GM19395 (cell line): ENCODE measurements at regions not wholly inside any gene's neighbourhood (a gene's known extent, or its start where the extent isn't known, plus 50 kb on each side); places are given as distances from the start of the nearest gene placed in this dataset.

Experiments used
- ATAC-seq: cut with Tn5 transposase; IDR thresholded peaks from one replicate; pipeline ENCODE4 v1.9.1; 2021; ENCODE audit warnings: mild to moderate bottlenecking, moderate library complexity; ENCODE audit not compliant: unreplicated experiment

DNA sequence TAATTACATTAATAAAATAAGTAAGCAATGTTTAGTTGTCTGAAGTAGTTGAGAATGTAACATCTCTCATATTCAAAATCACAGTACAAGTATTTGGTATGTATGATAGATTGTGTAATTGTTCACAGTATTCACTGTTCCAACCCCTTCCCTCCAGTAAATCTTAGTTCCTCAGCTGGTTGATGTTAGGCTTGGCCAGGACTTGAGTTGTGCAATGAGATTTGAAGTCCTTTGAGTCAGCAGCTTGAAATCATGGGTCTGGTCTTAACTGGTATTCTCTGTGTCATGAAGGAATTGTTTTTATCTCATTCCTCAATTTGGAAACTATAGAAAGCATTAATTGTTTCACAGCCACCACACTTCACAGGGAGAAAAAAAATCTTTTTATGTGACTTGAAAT is 477.1 kb downstream of the FSCB start:
- no peak for ATAC-seq

DNA sequence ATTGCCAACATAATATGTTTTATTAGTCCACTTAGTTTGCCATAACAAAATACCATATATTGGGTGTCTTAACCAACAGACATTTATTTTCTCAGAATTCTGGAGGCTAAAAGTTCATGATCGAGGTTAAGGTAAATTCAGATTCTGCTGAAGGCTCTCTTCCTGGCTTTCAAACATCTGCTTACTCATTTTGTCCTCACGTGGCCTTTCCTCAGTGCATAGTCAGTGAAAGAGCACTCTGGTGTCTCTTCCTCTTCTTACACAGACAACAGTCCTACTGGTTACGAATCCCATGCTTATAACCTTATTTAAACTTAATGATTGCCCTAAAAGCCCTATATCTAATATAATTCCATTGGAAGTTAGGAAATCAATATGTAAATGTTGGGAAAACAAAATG is 479.7 kb downstream of the FSCB start:
- no peak for ATAC-seq

DNA sequence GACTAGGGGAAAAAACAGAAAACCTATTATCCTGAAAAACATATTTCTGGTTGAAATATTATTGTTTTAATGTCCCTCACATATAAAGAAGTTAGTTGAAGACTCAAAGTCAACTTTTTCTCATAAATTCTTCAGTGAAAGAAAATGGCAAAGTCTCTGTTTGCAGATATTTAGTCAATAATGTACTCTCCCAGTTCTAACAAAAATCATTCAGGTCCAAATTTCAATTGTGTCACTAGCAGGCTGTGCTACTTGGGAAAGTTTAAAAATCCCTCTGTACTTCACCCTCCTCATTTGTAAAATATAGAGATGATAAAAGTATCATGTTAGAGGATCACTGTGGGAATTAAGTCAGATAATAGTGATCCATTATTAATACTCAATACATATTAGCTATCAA is 496.5 kb downstream of the FSCB start:
- no peak for ATAC-seq

DNA sequence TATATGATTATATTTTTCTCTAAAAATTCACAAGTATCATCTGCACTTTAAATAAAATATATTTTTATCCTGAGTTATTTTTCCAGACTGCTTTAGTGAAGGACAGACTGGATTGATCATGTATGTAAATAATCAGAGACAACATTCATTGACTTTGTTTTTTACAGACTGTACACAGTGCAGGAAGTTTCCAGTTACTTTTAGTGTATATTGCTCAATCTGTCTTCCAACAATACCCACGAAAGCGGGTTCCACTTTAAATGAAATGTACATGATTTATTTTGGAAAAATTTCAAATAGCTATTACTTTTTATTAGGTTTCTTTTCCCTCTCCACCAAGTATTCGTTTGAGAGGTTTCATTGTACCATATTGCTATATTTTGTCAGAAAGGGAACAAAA is 497.0 kb downstream of the FSCB start:
- ATAC-seq: no peak

DNA sequence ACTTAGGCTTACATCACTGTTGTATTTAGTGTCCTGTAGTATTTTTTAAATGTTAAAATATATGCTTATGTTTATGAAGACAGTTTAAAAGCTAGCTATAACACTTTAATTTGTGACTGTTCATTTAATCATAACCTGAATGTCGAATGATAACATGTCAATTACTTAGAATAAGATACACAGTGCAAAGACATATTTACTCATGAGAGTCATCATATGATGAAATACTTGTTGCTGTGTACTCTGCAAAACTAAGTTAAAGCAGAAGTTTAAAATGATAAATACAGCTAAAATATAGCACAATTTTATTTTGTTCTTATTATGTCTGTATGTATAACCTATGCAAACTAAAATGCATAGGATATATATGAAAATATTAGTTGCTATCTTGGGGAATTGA is 497.4 kb downstream of the FSCB start:
- no peak for ATAC-seq

DNA sequence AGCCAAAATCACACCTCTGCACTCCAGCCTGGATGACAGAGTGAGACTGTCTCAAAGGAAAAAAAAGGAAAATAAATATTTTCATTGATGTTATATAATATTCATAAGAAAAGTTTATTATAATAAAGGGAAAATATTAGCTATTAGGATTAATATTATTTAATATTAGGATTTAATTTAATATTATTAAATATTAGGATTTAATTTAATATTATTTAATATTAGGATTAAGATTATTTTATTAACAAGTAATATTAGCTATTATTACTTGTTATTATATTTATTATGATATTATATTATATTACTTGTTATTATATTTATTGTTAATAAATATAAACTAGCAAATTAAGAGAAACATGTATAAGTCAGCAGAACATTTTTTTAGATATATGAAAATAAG is 518.1 kb downstream of the FSCB start:
- ATAC-seq: no peak

DNA sequence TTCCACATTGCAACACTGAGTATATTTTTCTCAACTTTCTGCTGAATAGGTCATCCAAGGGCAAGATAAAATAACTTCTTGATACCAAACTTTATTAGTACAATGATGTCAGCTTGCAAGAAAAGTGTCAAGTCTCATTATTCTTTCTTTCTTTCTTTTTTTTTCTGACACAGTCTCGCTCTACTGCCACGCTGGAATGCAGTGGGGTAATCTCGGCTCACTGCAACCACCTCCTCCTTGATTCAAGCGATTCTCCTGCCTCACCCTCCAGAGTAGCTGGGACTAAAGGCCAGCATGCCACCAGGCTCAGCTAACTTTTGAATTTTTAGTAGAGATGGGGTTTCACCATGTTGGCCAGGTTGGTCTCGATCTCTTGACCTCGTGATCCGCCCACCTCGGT is 523.4 kb downstream of the FSCB start:
- no peak for ATAC-seq

DNA sequence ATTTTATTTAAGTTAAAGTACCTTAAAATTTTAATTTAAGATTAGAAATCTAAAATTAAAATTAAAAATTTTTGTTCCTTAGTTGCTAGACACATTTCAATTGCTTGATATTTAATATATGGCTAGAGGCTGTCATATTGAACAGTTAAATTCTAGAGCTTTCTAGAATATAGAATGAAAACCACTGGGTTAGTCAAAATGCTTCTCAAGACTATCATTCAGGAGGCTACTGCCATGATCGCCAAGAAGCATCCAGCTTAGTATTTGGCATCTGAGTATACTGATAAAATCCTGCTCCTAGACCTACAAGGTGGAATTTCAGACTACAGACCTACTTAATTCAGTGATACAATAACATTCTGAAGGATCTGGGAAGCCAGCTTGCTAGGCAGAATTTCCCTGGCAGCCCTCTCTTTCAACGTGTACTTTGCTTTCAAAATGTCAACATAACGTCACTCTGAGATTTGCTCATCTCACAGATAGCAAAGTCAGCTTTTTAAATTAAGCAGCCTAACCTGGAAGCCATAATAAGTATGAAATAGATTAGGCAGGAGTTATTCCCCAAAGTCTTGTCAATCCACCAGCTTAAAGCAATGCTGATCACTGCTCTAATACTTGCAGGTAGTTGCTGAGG is 525.8 kb downstream of the FSCB start:
- ATAC-seq: no peak

DNA sequence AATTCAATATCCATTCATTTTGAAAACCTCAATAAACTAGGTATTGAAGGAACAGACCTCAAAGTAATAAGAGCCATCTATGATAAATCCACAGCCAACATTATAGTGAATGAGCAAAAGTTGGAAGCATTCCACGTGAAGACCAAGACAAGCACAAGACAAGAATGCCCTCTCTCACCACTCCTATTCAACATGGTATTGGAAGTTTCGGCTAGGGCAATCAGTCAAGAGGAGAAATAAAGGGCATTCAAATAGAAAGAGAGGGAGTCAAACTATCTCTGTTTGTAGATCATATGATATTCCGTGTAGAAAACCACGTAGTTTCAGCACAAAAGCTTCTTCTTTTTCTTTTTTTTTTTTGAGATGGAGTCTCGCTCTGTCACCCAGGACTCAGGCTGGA is 550.3 kb downstream of the FSCB start:
- ATAC-seq: no peak

DNA sequence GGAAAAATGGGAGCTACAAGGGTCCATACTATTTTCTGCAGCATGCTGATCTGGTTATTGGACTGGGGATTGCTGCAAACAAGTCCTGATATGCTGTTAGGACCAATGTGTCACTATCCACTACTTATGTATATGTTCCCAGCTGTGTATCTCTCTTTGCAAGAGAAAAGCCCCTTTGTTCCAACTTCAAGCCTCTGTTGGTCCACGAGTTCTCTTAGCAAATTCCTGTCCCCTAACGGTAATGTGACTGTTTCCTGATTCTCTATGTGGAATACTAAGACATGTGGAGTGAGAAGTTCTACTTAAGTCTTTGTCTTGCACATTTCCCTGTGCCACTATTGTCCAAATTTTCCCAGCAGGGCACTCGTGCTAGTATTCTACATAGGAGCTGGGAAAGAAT is 557.7 kb downstream of the FSCB start:
- ATAC-seq: no peak

DNA sequence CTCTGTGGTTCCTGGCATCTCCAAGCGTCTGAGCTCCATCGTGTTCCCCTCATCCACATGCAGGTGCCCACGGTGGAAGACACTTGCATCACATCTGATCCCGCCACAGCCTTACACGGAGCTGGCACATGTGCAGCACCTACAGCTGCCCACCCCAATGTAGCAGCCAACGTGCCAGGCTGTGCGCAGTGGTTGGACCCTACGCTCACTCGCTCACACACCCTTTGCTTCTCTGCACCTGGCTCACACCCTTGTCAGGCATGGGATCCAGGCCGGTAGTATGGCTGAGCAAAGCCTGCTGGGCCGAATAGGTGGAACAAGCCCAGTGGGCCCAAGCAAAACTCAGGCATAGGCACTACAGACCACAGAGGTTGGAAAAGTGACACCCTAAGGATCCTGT is 567.2 kb downstream of the FSCB start:
- ATAC-seq: no peak

DNA sequence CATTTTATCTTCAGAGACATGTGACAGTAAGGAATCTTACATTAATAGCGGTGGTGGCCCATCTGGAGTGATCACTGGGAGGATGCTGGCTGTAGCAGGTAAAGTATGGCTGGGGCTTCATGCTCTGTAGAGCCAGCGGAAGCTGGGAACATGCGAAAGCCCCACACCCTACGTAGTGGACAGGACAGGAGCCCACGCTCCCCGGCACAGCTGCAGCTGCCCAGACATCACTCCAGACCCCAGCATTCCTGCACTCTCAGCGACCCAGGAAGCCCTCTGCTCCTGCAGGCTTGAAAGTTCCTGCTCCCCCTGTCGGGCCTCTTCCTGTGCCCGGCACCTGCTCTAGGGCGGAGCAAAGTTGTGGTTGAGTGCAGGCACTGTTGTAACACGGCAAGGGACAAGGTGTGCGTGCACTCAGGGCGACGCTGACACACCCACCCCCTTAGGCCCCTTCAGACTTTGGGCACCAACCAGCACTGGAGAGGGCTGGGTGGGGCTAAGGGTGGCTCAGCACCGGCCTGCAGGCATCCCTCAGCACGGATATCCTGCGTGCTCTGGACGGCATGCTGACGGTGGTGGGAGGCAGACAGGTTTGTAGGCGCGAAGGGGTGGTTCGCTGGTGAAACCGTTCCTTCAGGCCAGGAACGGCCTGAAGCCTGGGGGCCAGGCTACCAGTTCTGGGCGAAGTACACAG is 568.3 kb downstream of the FSCB start:
- ATAC-seq: no peak

DNA sequence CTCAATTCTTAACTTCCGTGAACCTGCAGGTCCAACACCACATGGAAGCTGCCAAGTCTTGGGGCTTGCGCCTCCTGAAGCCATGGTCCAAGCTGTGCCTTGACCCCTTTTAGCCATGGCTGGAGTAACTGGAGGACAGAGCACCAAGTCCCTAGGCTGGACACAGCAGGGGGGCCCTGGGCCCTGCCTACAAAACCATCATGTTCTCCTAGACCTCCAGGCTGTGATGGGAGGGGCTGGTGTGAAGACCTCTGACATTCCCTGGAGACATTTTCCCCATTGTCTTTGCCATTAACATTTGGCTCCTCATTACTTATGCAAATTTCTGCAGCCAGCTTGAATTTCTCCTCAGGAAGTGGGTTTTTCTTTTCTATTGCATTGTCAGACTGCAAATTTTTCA is 570.1 kb downstream of the FSCB start:
- no peak for ATAC-seq

DNA sequence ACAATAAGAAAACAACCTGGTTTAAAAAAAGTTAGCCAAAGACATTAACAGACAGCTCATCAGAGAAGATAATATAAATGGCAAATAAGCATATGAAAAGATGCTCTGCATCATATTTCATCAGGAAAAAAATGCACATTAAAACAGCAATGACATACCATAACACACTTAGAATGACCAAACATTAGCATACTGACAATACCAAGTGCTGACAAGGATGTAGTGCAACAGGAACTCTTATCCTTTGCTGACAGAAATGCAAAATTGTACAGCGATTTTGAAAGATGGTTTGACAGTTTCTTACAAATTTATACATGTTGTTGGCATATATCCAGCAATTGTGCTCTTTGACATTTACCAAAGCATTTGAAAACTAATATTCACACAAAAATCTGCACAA is 573.0 kb downstream of the FSCB start:
- no peak for ATAC-seq

DNA sequence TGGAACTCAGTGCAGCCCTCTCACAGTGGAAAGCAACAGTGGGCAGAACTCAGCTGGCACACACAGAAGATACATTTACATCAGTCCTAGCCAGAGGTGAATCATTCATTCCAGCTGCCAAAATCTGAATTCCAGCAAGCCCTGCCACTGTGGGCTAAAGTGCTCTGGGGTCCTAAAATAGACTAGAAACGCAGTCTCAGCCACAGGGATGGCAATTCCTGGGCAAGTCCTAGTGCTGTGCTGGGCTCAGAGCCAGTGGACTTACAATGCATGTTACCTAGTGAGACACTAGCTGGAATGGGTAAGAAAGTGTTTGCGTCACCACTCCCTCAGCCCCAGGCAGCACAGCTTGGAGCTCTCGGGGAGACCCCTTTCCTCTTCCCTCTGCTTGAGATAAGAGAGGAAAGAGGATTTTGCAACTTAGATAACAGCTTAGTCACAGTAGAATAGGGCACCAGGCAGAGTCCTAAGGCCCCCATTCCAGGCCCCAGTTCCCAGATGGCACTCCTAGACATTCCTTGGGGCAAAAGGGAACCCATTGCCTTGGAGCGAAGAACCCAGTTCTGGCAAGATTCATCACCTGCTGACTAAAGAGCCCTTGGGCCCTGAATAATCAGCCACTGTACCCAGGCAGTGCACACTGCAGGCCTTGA is 592.9 kb downstream of the FSCB start:
- ATAC-seq: no peak

DNA sequence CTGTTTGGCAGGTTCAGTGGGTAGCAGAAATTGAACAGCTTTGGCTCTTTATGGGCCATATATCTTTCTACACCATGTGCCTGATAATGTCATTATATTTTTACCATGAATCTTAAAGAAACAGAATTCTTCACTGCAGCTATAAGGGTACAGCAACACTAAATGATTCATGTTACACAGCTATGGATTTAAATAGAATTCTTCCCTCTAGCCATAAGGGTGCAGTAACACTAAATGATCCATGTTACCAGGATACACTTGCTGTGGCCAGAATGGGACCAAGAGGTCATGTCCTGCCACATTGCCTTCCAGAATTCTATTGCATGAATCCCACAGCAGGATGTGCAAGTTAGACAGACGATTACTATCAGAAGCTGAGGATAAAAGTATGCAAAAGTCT is 603.9 kb downstream of the FSCB start:
- no peak for ATAC-seq

DNA sequence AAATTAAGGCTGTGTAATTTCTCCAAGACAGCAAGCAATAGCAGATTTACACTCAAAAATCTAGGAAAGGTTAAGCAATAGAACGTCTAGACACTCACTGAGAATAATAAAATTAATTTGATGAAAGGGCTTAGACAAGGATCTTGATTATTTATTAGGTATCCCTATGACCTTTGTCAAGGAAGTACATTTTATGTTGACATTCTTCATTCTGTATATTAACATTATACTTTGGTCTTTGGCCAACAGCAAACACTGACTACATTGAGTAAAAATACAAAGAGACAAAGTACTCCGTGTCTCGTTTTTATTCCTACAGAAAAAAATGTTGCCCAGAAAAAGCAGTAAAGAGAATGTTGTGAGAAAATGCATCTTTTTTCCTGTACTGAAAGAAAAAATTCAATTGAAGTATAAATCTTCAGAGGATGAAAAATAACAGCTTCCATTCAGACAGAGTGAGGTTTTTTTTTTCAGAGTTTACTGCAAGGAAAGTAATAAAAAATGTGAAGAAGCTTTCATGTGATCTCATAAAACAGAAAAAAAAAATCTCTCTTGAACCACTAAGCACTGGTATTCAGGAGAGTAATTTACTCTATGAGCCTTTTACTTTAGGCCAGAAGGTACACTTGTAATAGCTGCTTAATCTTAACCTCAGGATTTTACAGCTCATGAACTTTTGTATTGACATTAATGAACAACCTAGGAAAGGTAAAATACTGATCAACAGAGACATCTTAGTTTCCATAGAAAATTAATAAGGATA is 605.0 kb downstream of the FSCB start:
- ATAC-seq: no peak

DNA sequence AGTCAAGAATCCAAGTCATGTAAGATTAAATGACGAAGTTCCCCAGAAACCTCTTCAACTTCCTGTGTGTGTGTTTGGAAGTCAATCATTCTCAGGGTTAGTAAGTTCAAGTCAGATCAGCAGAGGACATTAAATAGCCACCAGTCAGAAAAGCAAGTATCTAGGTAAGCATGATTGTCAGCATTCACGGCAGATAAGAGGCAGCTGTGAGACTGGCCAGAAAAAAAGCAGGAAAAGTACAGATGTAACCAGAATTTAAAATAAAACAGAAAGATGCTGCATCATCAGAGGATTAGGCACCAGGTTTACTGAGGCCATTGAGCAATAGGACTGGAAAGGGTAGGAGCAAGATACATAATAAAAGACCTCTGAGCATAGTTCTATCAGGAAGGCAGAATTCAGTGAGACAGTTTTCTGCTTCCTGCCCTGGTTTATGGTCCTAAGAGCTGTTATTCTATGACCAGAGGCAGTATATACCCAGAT is 606.9 kb downstream of the FSCB start:
- ATAC-seq: no peak

DNA sequence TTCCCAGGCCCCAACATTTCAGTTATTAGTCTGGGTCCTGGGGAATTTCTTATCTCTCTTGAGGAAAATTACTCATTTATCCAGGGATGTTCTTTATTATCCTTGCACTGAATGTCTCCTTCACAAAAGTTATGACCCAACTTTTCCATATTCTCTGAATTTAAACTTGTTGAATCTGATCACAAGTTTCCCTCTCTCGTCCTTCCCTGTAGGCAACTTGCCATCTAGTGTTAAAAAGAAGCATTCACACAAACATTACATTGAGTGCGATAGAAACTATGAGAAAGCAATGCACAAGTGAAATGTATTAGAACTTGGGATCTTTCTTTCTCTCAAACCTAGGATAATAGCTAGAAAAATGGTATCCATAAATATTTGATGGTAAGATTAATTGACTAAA is 608.4 kb downstream of the FSCB start:
- no peak for ATAC-seq

DNA sequence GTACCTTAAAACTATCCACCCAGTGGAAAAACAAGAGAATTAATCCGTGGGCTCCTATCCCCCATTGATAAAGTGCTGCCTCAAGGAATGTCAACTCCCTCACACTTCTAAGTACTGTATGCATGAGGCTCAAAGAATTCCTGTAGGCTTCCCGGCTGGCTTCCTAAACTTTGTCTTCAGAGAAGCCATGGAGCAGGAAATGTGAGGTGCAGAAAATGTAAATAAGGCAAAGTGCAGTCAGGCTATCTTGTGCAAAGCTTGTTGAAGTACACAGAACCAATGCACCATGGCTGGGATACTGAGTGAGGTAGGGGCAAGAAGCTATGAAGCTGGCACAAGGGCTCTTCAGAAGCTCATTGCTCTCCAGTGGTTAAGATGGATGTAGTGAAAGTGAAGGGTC is 611.0 kb downstream of the FSCB start:
- no peak for ATAC-seq

DNA sequence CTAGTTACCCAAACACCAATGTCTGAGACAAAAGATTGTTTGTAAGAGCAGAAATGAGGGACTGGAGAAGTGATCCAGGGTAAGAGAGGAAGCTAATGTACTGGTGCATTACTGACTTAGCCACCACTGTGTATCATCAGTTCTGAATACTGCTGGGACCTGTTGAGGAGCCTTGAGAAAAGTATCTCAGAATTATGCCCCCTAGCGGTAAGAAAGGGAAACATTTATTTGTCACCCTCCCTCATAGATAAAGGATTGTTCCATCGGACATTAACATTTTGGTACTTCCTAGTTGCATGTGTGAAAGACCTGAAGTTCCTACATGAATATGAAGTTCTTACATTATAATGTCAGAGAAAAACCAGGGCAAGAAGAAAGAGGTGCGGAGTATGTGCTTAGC is 612.5 kb downstream of the FSCB start:
- ATAC-seq: peak; percentile 88

DNA sequence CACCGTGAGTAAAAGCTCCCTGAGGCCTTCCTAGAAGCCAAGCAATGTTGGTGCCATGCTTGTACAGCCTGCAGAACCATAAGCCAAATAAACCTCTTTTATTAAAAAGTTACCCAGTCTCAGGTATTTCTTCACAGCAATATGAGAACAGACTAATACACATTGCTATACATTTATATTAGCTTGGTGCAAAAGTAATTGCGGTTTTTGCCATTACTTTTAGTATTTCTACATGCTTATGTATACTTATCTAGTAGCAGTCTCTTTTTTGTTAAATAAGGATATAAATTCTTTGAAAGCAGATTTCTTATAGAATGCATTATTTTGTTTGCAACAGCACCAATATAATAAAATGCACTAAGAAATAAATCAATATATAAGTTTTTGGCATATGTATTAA is 619.6 kb downstream of the FSCB start:
- no peak for ATAC-seq
